ENCODE measurements at regions not wholly inside any gene's neighbourhood (a gene's known extent, or its start where the extent isn't known, plus 50 kb on each side); places are given as distances from the start of the nearest gene placed in this dataset.

DNA sequence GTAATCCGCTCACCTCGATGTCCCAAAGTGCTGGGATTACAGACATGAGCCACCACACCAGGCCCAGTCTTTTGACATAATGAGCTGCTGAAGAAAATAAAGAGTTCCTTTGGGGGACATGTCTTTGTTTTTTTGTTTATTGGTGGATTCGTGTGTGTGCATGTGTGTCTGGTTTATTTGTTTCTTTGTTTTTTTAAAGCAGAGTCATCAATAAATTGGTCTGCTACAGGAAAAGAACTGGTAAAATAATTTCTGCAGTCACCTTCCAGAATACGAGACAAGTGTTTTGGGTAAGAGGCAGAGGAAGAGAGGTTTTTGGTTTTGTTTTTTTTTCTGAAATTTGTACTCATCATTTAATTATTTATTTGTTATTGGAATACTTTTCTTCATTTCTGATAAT, 51.5 kb upstream of the PPP3CA start:
- no peaks in the 10 kb centered on the region for H3K9me3 ChIP-seq

More for the DNA sequence above, 51.5 kb upstream of the PPP3CA start:
- Histone ChIP-seq H3K27ac (no peak overlapping the region), H3K36me3 (no peaks in the 10 kb centered on the region), H3K4me1 (no peaks in the 10 kb centered on the region), H3K4me3 (no peak overlapping the region), H3K27me3 (no peaks in the 10 kb centered on the region)
- intact Hi-C loops (cut with DNase I), result no loop called here
- TF ChIP-seq, protein P1, sequence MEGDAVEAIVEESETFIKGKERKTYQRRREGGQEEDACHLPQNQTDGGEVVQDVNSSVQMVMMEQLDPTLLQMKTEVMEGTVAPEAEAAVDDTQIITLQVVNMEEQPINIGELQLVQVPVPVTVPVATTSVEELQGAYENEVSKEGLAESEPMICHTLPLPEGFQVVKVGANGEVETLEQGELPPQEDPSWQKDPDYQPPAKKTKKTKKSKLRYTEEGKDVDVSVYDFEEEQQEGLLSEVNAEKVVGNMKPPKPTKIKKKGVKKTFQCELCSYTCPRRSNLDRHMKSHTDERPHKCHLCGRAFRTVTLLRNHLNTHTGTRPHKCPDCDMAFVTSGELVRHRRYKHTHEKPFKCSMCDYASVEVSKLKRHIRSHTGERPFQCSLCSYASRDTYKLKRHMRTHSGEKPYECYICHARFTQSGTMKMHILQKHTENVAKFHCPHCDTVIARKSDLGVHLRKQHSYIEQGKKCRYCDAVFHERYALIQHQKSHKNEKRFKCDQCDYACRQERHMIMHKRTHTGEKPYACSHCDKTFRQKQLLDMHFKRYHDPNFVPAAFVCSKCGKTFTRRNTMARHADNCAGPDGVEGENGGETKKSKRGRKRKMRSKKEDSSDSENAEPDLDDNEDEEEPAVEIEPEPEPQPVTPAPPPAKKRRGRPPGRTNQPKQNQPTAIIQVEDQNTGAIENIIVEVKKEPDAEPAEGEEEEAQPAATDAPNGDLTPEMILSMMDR (IDR thresholded peaks at IDR 0.05), result no peak
- no peak for DNase-seq (ENCODE audit: low spot score in 2 of 2)

All from ascending aorta (tissue), 2 donors.